Sigmoid colon (tissue), 6 donors: ENCODE measurements at regions not wholly inside any gene's neighbourhood (a gene's known extent, or its start where the extent isn't known, plus 50 kb on each side); places are given as distances from the start of the nearest gene placed in this dataset.

Source experiments
- DNase-seq: peaks from one replicate; pipeline ENCODE4 v3.0.0-alpha.2; 2019
- H3K27ac ChIP-seq, 4 donors: fragments of 200-600 bp; sonication (generic); one replicate each; pipeline ENCODE4 v1.5.1; 2016 to 2019; ENCODE audit warnings: mild to moderate bottlenecking in 1 of 4
- H3K27me3 ChIP-seq, 3 donors: fragments of 200-600 bp; sonication (generic); one replicate each; pipeline ENCODE4 v1.5.1; 2019; ENCODE audit warnings: mild to moderate bottlenecking in 1 of 3
- H3K36me3 ChIP-seq, 4 donors: fragments of 200-600 bp; sonication (generic); one replicate each; pipeline ENCODE4 v1.5.1; 2016 to 2019
- H3K4me1 ChIP-seq, 4 donors: fragments of 200-600 bp; sonication (generic); one replicate each; pipeline ENCODE4 v1.5.1; 2017 to 2019
- H3K4me3 ChIP-seq, 4 donors: fragments of 200-600 bp; sonication (generic); one replicate each; pipeline ENCODE4 v1.5.1; 2017 to 2019; ENCODE audit warnings: mild to moderate bottlenecking in 2 of 4, moderate library complexity in 1 of 4
- H3K9me3 ChIP-seq, 4 donors: fragments of 200-600 bp in 3 of 4; sonication (generic) in 3 of 4; one replicate each; pipeline versions ENCODE4 v1.5.1 to v1.6.1; 2013 to 2019
- CTCF ChIP-seq, 4 experiments: fragments of 450-650 bp in 3 of 4; fragments of 200-600 bp in 1 of 4; IDR thresholded peaks; one replicate each; pipeline ENCODE4 v1.5.1; 2016 to 2019; ENCODE audit warnings: antibody characterized with exemption in 4 of 4, mild to moderate bottlenecking in 3 of 4, moderate library complexity in 2 of 4
- EP300 ChIP-seq, 4 donors: sonication (generic); formaldehyde crosslinking; IDR thresholded peaks; one replicate each; pipeline ENCODE4 v1.6.1; 2017; ENCODE audit warnings: antibody characterized with exemption in 4 of 4
- POLR2A ChIP-seq, 2 donors: fragments of 450-650 bp; IDR thresholded peaks; one replicate each; pipeline ENCODE4 v1.6.1; 2016; ENCODE audit warnings: antibody characterized with exemption in 2 of 2, mild to moderate bottlenecking in 2 of 2, moderate library complexity in 2 of 2
- POLR2AphosphoS5 ChIP-seq, 4 donors: sonication (generic); formaldehyde crosslinking; IDR thresholded peaks; one replicate each; pipeline ENCODE4 v1.6.1; 2017; ENCODE audit warnings: antibody characterized with exemption in 4 of 4
- WGBS, 2 donors: extraction: QIAGEN DNeasy Blood & Tissue Kit; methylation state at CpG; one replicate each; pipeline ENCODE4 v1.1.7; 2013; 5-methylcytosine and 5-hydroxymethylcytosine counted together
- intact Hi-C: fragments of 100-400 bp; cut with DNase I; formaldehyde crosslinking; loops from one replicate; pipeline ENCODE4 v1.15.1; 2023
- donor health status: healthy with polysubstance abuse.
- donor health status: healthy.

- DNase-seq: no peak
- H3K9me3 ChIP-seq: no peaks in the 10 kb centered on the region
- H3K27me3 ChIP-seq: peaks cover 0 to 7% (median 0%) of the 10 kb centered on the region in 3 donors
- intact Hi-C loops: no loop called here
- no peak overlapping the region for H3K27ac ChIP-seq
- H3K36me3 ChIP-seq: no peaks in the 10 kb centered on the region
- WGBS, 2 donors: 85% methylated on average over 23 of the region's 23 CpGs
- TF ChIP-seq POLR2AphosphoS5 (IDR thresholded peaks at IDR 0.05) (no peak), CTCF (IDR thresholded peaks at IDR 0.05) (no peak), EP300 (IDR thresholded peaks at IDR 0.05) (no peak), POLR2A (IDR thresholded peaks at IDR 0.05) (no peak)
- H3K4me1 ChIP-seq: no peaks in the 10 kb centered on the region
- H3K4me3 ChIP-seq: no peak overlapping the region
Measured at GRCh38 chr3:13227315-13228165, 154.3 kb upstream of the IQSEC1 start.

GRCh38 chr3:13224967-13225366 lies 151.7 kb upstream of the IQSEC1 start:
- WGBS, 2 donors: 44 to 64% methylated on average over 4 of the region's 4 CpGs
- TF ChIP-seq POLR2AphosphoS5 (IDR thresholded peaks at IDR 0.05): no peak
- TF ChIP-seq POLR2A (IDR thresholded peaks at IDR 0.05): no peak
- TF ChIP-seq CTCF (IDR thresholded peaks at IDR 0.05): no peak
- no peak for TF ChIP-seq EP300 (IDR thresholded peaks at IDR 0.05)
- intact Hi-C loops: no loop called here

GRCh38 chr3:13223574-13224237 lies 150.5 kb upstream of the IQSEC1 start:
- Histone ChIP-seq H3K27me3 (no peaks in the 10 kb centered on the region), H3K36me3 (no peaks in the 10 kb centered on the region), H3K9me3 (no peaks in the 10 kb centered on the region), H3K4me1 (no peaks in the 10 kb centered on the region), H3K4me3 (no peak overlapping the region), H3K27ac (no peak overlapping the region)
- DNase-seq: no peak
- 74 to 79% methylated on average over 17 of the region's 17 CpGs for WGBS, 2 donors
- intact Hi-C loops: no loop called here
- TF ChIP-seq EP300 (IDR thresholded peaks at IDR 0.05) (no peak), CTCF (IDR thresholded peaks at IDR 0.05) (no peak), POLR2AphosphoS5 (IDR thresholded peaks at IDR 0.05) (no peak), POLR2A (IDR thresholded peaks at IDR 0.05) (no peak)

More at GRCh38 chr3:13224967-13225366, 151.7 kb upstream of the IQSEC1 start:
- Histone ChIP-seq H3K9me3 (no peaks in the 10 kb centered on the region), H3K36me3 (no peaks in the 10 kb centered on the region), H3K27me3 (no peaks in the 10 kb centered on the region), H3K4me1 (no peaks in the 10 kb centered on the region), H3K4me3 (no peak overlapping the region), H3K27ac (no peak overlapping the region)
- no peak for DNase-seq

GRCh38 chr3:13222891-13223573 lies 149.8 kb upstream of the IQSEC1 start:
- DNase-seq: no peak
- H3K27ac ChIP-seq: no peak overlapping the region
- no peaks in the 10 kb centered on the region for H3K36me3 ChIP-seq
- WGBS, 2 donors: 77 to 87% methylated on average over 10 of the region's 10 CpGs
- intact Hi-C loops: no loop called here
- H3K27me3 ChIP-seq: no peaks in the 10 kb centered on the region
- no peaks in the 10 kb centered on the region for H3K9me3 ChIP-seq
- TF ChIP-seq POLR2A (IDR thresholded peaks at IDR 0.05): no peak
- TF ChIP-seq CTCF (IDR thresholded peaks at IDR 0.05): no peak
- no peak overlapping the region for H3K4me3 ChIP-seq
- no peaks in the 10 kb centered on the region for H3K4me1 ChIP-seq
